ENCODE measurements at regions not wholly inside any gene's neighbourhood (a gene's known extent, or its start where the extent isn't known, plus 50 kb on each side); places are given as distances from the start of the nearest gene placed in this dataset.
"Not testable (repeated sequence)": the region's sequence is repeated elsewhere in the genome, so short reads cannot be mapped to it uniquely, and the experiment has no call there.

DNA sequence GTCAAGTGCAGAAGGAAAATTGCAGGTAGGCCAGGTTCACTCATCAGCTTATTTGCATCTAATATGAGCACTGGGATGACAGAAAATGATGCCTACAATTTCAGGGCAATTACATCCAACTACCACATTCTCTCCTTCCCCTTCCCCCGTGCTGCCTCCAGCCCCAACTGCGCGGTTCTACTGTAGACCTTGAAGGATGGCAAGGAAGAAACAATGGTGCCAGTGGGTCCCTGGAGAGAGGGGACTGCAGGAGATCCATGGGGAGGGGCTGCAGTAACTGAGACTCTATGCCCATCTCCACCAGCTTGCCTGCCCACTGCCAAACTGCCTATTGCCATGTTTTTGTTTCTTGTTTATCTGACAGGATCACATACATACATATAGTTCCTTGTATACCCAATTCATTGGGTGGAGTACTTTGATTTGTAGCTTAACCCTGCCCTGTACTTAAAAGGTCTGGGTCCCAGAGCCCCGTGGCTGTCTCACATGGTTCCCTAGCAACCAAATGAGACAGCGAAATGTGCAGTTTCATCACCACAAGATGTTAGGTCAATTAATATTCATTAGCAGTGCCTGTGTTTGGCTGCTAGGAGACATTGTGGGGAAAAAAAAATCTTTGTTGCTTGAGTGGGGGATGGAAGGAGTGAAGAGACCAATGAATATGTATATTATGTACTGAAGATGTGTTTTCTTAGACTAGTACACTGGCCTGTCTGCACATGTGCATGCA is 253.5 kb upstream of the PLET1 start:
- no peak for DNase-seq (ENCODE audit: low read depth)

- no peak for DNase-seq (ENCODE audit: low read depth)
Measured at GRCh38 chr11:112516261-112516660, 255.6 kb upstream of the PLET1 start.

DNA sequence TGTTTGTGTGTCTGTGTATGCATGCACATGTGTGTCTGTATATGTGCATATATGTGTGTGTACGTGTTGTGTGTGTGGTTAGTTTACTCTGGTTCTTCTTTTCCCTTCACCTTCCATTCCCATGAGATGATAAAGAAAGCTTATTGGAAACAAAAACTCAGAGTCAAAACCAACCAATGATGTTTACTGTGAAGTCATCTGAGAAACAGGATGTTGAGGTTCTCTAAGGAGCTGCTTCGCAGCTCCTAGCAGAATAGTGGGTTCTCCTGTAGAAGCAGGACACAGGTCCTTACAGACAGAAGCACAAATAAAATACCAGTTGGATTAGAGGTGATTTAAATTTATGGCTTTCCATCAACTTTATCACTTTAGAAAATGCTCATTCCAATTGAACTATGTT is 256.1 kb upstream of the PLET1 start:
- DNase-seq (ENCODE audit: low read depth) = no peak

- DNase-seq (ENCODE audit: low read depth) = no peak
Measured at GRCh38 chr11:112518371-112518770, 257.7 kb upstream of the PLET1 start.

DNA sequence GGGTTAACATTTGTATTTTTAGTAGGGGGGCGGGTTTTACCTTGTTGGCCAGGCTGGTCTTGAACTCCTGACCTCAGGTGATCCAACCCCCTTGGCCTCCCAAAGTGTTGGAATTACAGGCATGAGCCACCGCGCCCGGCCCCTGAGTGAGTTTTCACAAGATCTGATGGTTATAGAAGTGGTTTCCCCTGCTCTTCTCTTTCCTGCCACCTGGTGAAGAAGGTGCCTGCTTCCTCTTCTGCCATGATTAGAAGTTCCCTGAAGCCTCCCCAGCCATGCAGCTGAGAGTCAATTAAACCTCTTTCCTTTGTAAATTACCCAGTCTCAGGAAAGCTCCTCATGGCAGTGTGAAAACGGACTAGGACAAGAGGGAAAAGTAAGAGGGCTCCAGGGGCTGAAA is 259.1 kb upstream of the PLET1 start:
- DNase-seq (ENCODE audit: low read depth) = no peak

DNA sequence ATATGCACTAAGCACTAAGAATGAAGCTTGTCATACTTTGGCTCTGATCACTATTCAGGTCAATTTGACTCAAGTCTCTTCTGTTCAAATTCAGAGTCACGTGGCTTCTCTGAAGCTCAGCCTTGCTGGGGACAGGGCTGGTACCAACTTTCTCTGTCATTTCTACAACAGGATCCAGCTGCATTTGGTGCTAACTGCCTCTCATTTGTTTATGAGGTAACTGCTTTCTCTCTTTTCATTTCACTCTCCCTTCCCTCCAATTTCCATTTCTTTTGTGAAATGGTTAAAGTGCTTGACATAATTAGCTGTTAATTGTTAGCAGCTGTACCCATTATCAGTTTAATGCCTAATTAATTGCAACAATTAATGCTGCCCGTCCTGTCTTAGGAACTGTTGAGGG is 259.7 kb upstream of the PLET1 start:
- DNase-seq (ENCODE audit: low read depth) = no peak

- no peak for DNase-seq (ENCODE audit: low read depth)
Measured at GRCh38 chr11:112522536-112522935, 261.9 kb upstream of the PLET1 start.

- DNase-seq (ENCODE audit: low read depth) = no peak
Measured at GRCh38 chr11:112523031-112523430, 262.4 kb upstream of the PLET1 start.

DNA sequence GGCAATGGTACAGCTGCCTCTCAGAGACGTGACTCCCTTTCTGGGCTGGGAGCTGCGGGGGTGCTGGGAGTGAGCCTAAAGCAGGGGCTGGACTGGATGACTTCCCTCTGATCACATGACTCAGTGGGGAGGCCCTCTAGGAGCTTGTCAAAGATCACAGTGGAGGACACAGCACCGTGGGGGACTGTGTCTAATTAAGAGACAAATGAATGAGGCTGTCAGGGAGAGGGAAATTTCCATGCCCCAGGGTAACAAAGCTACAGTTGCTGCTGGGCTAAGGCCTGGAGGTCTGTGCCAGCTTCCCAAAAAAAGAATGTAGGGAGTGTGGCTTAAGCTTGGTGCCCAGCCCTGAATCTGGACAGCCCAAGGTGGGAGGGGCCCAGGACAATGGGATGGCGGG is 262.8 kb upstream of the PLET1 start:
- no peak for DNase-seq (ENCODE audit: low read depth)

- DNase-seq (ENCODE audit: low read depth) = no peak
Measured at GRCh38 chr11:112523951-112524350, 263.3 kb upstream of the PLET1 start.

- no peak for DNase-seq (ENCODE audit: low read depth)
Measured at GRCh38 chr11:112524798-112525197, 264.1 kb upstream of the PLET1 start.

- no peak for DNase-seq (ENCODE audit: low read depth)
Measured at GRCh38 chr11:112525270-112525669, 264.6 kb upstream of the PLET1 start.

GRCh38 chr11:112525844-112526590 is 265.4 kb upstream of the PLET1 start:
- DNase-seq (ENCODE audit: low read depth) = no peak

- no peak for DNase-seq (ENCODE audit: low read depth)
Measured at GRCh38 chr11:112526699-112527416, 266.2 kb upstream of the PLET1 start.

- no peak for DNase-seq (ENCODE audit: low read depth)
Measured at GRCh38 chr11:112529071-112529470, 268.4 kb upstream of the PLET1 start.

GRCh38 chr11:112532506-112532905 is 271.8 kb upstream of the PLET1 start:
- DNase-seq (ENCODE audit: low read depth) = no peak

- DNase-seq (ENCODE audit: low read depth) = no peak
Measured at GRCh38 chr11:112533682-112534081, 273.0 kb upstream of the PLET1 start.

GRCh38 chr11:112534208-112534607 is 273.5 kb upstream of the PLET1 start:
- DNase-seq (ENCODE audit: low read depth) = no peak

- no peak for DNase-seq (ENCODE audit: low read depth)
Measured at GRCh38 chr11:112537026-112537425, 276.4 kb upstream of the PLET1 start.

DNA sequence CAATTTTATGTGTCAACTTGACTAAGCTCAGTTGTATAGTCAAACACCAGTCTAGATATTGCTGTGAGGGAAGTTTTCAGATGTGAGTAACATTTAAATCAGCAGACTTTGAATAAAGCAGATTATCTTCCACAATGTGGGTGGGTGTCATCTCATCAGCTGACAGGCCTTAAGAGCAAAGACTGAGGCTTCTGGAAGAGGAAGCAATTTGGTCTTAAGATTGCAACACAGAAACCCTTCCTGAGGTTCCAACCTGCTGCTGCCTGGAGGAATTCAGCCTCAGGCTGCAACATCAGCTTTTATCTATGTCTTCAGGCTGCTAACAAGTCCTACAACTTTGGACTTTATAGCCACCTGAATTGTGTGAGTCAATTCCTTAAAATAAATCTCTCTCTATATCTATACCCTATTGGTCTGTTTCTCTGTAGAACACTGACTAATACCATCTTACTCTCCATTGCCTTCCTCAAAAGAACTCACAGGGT is 277.2 kb upstream of the PLET1 start:
- no peak for DNase-seq (ENCODE audit: low read depth)

- no peak for DNase-seq (ENCODE audit: low read depth)
Measured at GRCh38 chr11:112538534-112539280, 278.0 kb upstream of the PLET1 start.

GRCh38 chr11:112539281-112539555 is 278.6 kb upstream of the PLET1 start:
- not testable (repeated sequence) for DNase-seq (ENCODE audit: low read depth)
